H1 (cell line): ENCODE measurements at regions not wholly inside any gene's neighbourhood (a gene's known extent, or its start where the extent isn't known, plus 50 kb on each side); places are given as distances from the start of the nearest gene placed in this dataset.

Experiments
- ASH2L ChIP-seq: fragments of 200-600, 300-600 bp; sonication (generic); IDR thresholded peaks from one replicate; pipeline ENCODE4 v1.7.1; 2017; ENCODE audit warnings: low read length
- ATF2 ChIP-seq: IDR thresholded peaks from 2 replicates; pipeline ENCODE4 v1.6.1; 2012; ENCODE audit warnings: low read length, inconsistent platforms
- CREB1 ChIP-seq: IDR thresholded peaks from 2 replicates; pipeline ENCODE4 v1.6.1; 2012; ENCODE audit warnings: inconsistent platforms
- CTCF ChIP-seq, 3 experiments: IDR thresholded peaks; 1 replicate in 2 of 3; 2 replicates in 1 of 3; pipeline versions ENCODE4 v1.5.1 to v1.6.1; 2011; ENCODE audit warnings: low read length in 3 of 3, mild to moderate bottlenecking in 3 of 3, inconsistent platforms in 2 of 3, low read depth in 1 of 3, moderate library complexity in 1 of 3; ENCODE audit not compliant: insufficient read depth in 1 of 3; ENCODE audit errors: control extremely low read depth in 1 of 3
- EP300 ChIP-seq, 2 experiments: IDR thresholded peaks; 1 replicate in 1 of 2; 2 replicates in 1 of 2; pipeline ENCODE4 v1.6.1; 2011 to 2012; ENCODE audit warnings: low read depth in 2 of 2, low read length in 2 of 2, mild to moderate bottlenecking in 2 of 2, borderline replicate concordance in 1 of 2, inconsistent platforms in 1 of 2, moderate library complexity in 1 of 2
- EZH2 ChIP-seq: fragments of 200-600 bp; sonication (generic); IDR thresholded peaks from 2 replicates; pipeline ENCODE4 v1.7.1; 2012; ENCODE audit warnings: low read depth, mild to moderate bottlenecking, moderate library complexity, low read length, inconsistent platforms; ENCODE audit not compliant: severe bottlenecking
- POLR2A ChIP-seq, 2 experiments: IDR thresholded peaks; 1 replicate in 1 of 2; 2 replicates in 1 of 2; pipeline ENCODE4 v1.6.1; 2011; ENCODE audit warnings: low read depth in 2 of 2, low read length in 2 of 2, mild to moderate bottlenecking in 2 of 2; ENCODE audit errors: control extremely low read depth in 1 of 2
- POLR2AphosphoS5 ChIP-seq: IDR thresholded peaks from 2 replicates; pipeline ENCODE4 v1.6.1; 2011; ENCODE audit warnings: low read depth, low read length
- SIN3A ChIP-seq, 2 experiments: IDR thresholded peaks in 1 of 2; conservative IDR thresholded peaks in 1 of 2; 2 replicates each; pipeline ENCODE4 v1.6.1; 2011 to 2012; ENCODE audit warnings: low read length in 2 of 2, improper control_type of control experiment in 1 of 2, low read depth in 1 of 2, mild to moderate bottlenecking in 1 of 2
- YY1 ChIP-seq: IDR thresholded peaks from 2 replicates; pipeline ENCODE4 v1.6.1; 2011; ENCODE audit warnings: low read depth, mild to moderate bottlenecking, low read length
- ZNF274 ChIP-seq: IDR thresholded peaks from 2 replicates; pipeline ENCODE4 v1.7.0; 2012; ENCODE audit warnings: low read length, borderline replicate concordance; ENCODE audit errors: extremely low read depth

GRCh38 chr14:44165286-44165685 is 341.8 kb downstream of the FSCB start:
- no peak for TF ChIP-seq CTCF (IDR thresholded peaks at IDR 0.05; ENCODE audit: control extremely low read depth in 1 of 3, insufficient read depth in 1 of 3, low read depth in 1 of 3, low read length in 3 of 3)
- no peak for TF ChIP-seq EZH2
- no peak for TF ChIP-seq POLR2A (IDR thresholded peaks at IDR 0.05; ENCODE audit: control extremely low read depth in 1 of 2, low read depth in 2 of 2, low read length in 2 of 2)
- TF ChIP-seq ASH2L = no peak
- TF ChIP-seq ZNF274 = no peak
- TF ChIP-seq YY1 = no peak
- TF ChIP-seq ATF2 = no peak
- no peak for TF ChIP-seq EP300 (IDR thresholded peaks at IDR 0.05; ENCODE audit: borderline replicate concordance in 1 of 2, low read depth in 2 of 2, low read length in 2 of 2)
- no peak for TF ChIP-seq SIN3A (conservative IDR thresholded peaks at IDR 0.05 in 1 of 2, IDR thresholded peaks at IDR 0.05 in 1 of 2; ENCODE audit: low read depth in 1 of 2, low read length in 2 of 2)
- no peak for TF ChIP-seq POLR2AphosphoS5
- TF ChIP-seq CREB1 = no peak
